NCI-H2227 treated with DMSO at 0.1 percent for 48 hours (cell line): ENCODE measurements at regions not wholly inside any gene's neighbourhood (a gene's known extent, or its start where the extent isn't known, plus 50 kb on each side); places are given as distances from the start of the nearest gene placed in this dataset.

Experiments used
- DNase-seq: peaks from one replicate; lab custom pipeline; 2025; lab: John Stamatoyannopoulos, UW

- no peak for DNase-seq
These were observed 158.5 kb upstream of the SMAD3 start for GRCh38 chr15:66906668-66907614.

DNA sequence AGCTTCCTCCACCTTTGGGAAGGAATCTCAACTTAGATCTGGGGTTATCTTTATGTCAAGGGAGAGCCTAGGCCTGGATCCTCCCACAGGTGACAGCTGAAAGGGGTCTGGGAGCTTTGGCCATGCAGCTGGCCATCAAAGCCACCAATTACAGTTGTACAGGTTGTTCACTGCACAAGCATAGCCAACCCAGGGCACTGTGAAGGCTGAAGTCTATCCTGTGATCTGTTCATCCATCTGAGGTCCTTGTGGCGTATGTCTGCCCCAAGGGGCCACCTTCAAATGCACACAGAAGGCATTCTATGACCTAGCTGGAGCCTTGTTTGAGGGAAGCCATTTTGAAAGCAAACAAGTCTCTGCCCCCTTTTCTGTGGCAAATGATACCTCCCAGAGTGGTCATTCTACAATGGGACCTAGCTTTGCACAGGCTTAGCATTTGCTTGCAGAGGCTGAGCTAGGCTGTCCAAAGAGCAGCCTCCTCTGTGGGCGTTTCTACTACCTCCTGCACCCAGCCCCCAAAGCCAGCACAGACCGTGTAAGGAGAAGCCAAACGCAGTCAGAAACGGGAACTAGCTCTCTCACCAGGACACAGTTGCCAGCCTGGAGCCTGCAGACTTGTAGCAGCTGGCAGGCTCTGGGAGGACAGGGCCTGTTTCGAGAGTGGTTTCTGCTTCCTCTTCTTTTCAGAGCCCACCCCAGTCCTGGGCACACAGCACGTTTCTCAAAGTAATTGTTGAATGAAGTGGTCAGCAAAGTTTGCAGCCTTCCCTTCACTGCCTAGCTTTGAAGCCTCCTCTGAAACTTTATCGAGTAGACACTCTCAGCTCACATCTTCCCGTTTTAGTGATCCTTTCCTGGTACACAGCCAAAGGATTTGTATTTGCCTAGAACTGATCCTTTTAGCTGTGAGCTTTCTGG is 157.3 kb upstream of the SMAD3 start:
- DNase-seq, result no peak

- DNase-seq, result no peak
These were observed 156.7 kb upstream of the SMAD3 start for GRCh38 chr15:66908744-66909095.

- DNase-seq, result no peak
These were observed 156.0 kb upstream of the SMAD3 start for GRCh38 chr15:66909381-66909890.

GRCh38 chr15:66911131-66911700 is 154.2 kb upstream of the SMAD3 start:
- DNase-seq, result no peak

- DNase-seq, result no peak
These were observed 153.4 kb upstream of the SMAD3 start for GRCh38 chr15:66912001-66912400.

DNA sequence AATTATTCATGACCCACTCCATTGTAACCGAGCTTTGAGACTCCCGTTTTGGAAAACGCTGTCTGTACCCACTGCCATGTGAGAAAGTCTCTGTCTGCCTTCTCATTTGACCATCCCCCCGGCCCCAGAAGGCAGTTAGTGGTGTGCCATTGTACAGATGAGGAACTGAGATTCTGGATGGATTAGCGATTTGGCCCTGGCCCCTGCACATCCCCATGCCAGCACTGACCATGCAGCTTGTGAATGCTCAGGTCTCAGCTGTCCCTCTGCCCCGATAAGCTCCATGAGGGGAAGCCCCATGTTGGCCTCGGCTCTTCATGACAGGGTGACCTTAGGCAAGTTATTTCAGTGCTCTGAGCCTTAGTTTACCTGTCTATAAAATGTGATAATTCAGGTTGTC is 153.0 kb upstream of the SMAD3 start:
- no peak for DNase-seq

DNA sequence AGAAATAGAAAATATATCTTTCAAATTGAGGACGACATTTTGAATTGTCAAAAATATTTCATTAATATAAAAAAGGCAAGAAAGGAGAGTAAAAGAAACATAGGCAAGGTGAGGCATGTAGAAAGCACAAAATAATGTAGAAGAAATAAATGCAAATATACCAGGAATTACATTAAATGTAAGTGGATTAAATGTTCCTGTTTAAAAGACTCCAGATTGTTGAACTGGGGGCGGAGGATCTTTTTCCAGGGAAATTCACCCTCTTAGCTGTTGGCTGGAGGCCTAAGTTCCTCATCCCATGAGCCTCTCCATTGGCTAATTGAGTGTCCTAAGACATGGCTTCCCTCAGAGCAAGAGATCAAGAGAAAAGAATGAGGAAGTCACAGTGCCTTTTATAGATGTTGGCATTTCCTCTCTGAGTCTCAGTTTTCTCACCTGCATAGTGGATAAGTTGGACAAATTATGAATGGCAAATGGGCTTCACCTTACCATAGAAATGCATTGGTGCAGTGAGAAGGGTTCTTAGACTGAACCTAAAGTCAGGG is 147.4 kb upstream of the SMAD3 start:
- no peak for DNase-seq

- DNase-seq, result no peak
These were observed 146.0 kb upstream of the SMAD3 start for GRCh38 chr15:66919421-66919820.

DNA sequence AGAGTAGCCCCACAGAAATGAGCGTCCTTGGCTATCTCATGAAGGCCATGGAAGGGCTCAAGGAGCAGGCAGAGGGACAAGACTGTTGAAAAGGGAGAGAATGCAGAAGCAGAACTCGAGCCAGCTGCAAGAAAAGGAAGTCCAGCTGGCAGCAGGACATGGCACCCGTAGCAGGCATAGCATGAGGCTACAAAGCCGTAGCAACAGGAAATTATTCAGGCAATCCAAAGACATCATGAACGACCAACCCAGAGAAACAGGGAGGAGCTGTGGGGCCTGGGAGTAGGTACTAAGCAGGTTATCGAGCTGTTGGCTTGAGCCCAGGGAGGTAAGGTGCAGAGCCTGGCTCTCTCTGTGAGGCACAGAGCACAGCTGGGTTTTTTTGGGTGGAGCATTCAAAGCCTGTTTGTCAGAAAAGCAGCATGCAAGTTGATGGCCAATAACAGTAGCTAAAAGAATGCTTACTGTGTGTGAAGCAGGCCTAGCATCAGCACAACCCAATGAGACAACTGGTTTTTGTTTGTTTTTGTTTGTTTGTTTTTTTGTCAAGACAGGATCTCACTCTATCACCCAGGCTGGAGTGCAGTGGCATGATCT is 144.0 kb upstream of the SMAD3 start:
- no peak for DNase-seq

- no peak for DNase-seq
These were observed 142.8 kb upstream of the SMAD3 start for GRCh38 chr15:66922608-66923007.

DNA sequence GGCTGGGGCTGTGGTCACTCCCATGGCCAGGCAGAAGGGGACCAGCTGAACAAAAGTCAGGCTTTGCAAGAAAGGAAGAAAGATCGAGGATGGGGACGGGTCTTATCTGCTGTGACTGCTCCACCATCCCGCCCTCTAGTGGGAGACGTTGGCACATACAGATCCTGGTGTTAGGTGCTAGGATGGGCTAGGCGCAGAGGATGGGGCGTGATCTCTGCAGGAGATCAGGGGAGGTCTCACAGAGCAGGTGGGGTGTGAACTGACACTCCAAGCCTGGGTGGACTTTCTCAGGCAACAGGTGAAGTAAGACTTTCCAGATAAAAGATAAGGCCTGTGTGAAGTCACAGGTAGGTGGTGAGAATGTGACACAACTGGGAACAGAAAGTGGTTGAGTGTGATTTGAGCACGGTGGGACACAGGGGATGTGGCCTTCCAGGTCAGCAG is 141.9 kb upstream of the SMAD3 start:
- no peak for DNase-seq

DNA sequence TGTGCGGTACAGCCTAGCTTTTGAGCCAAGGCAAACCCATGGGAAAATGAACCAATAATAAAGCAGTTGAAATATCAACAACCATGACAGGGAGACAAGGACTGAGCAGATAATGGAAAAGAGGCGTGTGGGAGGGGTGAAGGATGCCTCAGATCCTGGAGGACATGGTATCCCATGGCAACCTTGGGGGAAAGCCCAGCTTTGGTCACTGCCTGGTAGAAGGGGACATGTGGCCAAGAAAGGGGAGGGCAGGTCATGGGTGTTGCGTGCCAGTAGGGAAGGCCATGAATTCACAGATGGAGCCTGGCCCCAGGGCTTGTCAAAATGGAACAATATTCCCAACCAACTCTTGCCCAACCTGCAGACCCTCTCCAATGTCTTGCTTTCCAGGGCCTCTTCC is 140.5 kb upstream of the SMAD3 start:
- no peak for DNase-seq

DNA sequence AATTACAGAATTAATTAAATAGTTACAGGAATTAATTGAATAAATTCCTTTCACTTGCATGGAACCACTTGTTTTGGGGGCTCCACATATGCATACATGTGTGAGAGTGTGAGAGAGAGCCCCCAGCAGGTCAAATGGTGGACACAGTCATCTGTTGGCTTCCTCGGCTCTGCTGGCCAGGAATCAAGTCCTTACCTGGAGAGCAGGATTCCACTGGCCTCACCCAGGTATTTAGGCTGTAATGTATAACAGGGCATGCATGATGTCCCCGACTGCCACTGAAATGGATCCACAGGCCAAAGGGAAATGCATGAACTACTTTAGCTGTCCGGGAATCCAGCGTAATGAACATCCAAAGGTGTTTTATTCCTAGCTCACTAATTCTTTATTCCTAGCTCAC is 139.7 kb upstream of the SMAD3 start:
- DNase-seq, result no peak

DNA sequence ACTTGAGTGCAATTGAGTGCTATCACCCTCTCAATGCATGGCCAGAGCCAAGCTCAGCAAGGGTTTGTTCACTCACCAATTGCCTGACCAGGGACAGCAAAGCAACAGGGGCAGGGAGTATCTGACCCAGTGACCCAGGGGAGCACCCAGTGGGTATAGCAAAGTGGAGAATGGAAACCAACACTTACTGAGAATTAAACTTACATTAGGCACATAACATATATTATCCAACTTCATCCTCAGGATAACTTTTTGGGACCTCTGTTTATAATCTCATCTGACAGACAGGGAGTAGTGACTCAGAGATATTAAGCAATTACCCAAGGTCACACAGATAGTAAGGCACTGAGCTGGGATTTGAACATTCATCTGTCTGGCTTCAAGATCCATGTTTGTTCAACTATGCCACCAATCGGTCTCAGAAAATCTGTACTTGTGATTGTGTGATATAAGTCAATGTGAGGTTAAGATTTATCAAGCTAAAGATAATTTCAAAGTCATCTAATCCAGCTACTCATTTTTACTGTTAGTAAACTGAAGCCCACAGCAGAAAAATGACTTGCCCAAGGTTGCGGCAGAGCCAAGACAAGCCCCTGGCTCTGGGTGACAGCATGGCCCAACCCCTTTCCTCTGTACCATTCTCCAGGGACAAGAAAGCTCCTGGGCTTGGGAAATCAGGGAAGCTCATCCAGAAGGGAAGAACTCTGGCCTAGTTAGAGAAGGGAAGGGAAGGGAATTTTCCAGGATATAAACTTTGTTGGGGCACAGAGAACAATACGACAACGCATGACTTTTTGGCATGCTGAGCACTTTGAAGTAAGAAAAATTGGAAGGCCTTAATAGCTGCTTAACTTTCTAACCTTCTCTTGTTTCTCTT is 138.0 kb upstream of the SMAD3 start:
- no peak for DNase-seq

- DNase-seq, result no peak
These were observed 137.3 kb upstream of the SMAD3 start for GRCh38 chr15:66928101-66928500.

DNA sequence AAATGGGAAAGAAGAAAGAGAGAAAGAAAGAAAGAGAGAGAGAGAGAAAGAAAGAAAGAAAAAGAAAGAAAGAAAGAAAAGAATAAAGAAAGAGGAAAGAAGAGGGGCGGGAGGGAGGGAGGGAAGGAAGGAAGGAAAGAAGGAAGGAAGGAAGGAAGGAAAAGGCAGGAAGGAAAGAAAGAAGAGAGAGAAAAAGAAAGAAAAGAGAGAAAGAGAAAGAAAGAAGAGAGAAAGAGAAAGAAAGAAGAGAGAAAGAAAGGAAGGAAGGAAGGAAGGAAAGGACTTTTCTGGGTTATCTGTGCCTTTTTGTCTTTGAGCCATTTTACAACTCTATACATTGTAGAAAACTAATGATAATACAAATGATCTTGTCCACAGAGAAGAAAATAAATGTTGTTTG is 136.6 kb upstream of the SMAD3 start:
- no peak for DNase-seq

GRCh38 chr15:66929843-66930402 is 135.5 kb upstream of the SMAD3 start:
- no peak for DNase-seq

- DNase-seq, result no peak
These were observed 133.4 kb upstream of the SMAD3 start for GRCh38 chr15:66931768-66932633.
